LNCaP clone FGC (cell line): ENCODE measurements at regions not wholly inside any gene's neighbourhood (a gene's known extent, or its start where the extent isn't known, plus 50 kb on each side); places are given as distances from the start of the nearest gene placed in this dataset.

Experiments used
- DNase-seq: peaks from one replicate; pipeline ENCODE4 v3.0.0-alpha.2; 2011; ENCODE audit warnings: low read depth
- H3K4me3 ChIP-seq: 2 replicates; pipeline ENCODE4 v1.5.1; 2011; ENCODE audit warnings: mild to moderate bottlenecking, low read depth, low read length, control low read depth
- TF ChIP-seq, protein P1 (sequence below): IDR thresholded peaks from 2 replicates; pipeline ENCODE4 v1.5.1; 2012; ENCODE audit warnings: mild to moderate bottlenecking; ENCODE audit not compliant: control insufficient read depth, insufficient read depth; ENCODE audit errors: extremely low read depth

DNA sequence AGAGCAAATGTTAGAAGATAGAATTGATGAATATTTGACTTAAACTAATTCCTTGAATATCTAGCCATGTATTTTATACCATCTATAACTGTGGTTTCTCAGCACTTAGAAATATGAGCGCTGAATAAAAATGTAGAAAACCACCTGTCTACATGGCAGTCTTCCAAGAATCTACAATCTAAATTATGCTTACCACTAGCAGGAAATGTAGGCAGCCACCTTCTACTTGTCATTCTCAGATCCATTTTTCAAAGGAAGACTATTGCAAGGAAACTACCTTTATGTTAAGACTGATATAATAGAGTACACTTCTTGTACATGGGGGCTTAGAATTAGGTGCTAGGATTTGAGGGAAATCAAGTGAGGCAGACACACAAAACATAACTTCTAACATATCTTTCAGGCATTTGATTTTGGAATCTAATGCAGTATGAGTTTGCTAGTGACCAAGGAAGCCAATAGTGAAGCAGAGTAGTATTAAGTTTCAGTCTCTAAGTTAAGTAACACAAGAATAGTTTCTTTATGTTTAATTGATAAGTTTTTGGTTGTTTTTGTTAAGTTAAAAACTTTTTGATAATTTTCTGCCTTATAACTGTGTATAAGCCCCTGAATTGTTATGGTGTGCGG is 175.9 kb upstream of the ITGA4 start:
- TF ChIP-seq, protein P1, sequence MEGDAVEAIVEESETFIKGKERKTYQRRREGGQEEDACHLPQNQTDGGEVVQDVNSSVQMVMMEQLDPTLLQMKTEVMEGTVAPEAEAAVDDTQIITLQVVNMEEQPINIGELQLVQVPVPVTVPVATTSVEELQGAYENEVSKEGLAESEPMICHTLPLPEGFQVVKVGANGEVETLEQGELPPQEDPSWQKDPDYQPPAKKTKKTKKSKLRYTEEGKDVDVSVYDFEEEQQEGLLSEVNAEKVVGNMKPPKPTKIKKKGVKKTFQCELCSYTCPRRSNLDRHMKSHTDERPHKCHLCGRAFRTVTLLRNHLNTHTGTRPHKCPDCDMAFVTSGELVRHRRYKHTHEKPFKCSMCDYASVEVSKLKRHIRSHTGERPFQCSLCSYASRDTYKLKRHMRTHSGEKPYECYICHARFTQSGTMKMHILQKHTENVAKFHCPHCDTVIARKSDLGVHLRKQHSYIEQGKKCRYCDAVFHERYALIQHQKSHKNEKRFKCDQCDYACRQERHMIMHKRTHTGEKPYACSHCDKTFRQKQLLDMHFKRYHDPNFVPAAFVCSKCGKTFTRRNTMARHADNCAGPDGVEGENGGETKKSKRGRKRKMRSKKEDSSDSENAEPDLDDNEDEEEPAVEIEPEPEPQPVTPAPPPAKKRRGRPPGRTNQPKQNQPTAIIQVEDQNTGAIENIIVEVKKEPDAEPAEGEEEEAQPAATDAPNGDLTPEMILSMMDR: no peak
- DNase-seq: no peak
- H3K4me3 ChIP-seq: no peak overlapping the region

DNA sequence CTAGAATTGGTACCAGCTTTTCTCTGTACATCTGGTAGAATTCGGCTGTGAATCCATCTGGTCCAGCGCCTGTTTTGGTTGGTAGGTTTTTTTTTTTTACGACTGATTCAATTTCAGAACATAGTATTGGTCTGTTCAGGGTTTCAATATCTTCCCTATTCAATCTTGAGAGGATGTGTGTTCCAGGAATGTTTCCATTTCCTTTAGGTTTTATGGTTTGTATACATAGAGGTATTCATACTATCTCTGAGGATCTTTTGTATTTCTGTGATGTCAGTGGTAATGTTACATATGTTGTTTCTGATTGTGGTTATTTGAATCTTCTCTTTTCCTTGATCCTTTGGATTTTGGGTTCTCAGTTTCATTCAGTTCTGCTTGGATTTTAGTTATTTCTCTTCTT is 172.1 kb upstream of the ITGA4 start:
- H3K4me3 ChIP-seq: no peak overlapping the region
- TF ChIP-seq, protein P1: no peak
- no peak for DNase-seq

DNA sequence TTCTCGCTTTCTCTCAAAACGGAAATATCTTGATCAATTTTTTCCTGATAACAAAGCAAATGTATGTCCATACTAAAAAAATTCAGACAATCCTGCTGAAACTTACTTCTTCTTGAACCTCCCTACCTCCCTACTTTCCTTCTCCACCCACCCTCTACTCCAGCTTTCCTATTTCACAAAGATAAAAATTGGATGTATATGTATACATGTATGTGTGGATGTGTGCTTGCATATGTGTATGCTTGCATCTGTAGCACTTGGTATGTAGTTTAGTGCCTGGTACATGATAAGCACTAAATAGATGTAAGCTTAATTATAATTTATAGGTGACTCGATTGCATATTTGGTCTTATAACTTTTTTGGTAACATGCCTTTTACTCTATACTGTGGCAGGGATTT is 167.5 kb upstream of the ITGA4 start:
- no peak overlapping the region for H3K4me3 ChIP-seq
- TF ChIP-seq, protein P1: no peak
- DNase-seq: no peak

DNA sequence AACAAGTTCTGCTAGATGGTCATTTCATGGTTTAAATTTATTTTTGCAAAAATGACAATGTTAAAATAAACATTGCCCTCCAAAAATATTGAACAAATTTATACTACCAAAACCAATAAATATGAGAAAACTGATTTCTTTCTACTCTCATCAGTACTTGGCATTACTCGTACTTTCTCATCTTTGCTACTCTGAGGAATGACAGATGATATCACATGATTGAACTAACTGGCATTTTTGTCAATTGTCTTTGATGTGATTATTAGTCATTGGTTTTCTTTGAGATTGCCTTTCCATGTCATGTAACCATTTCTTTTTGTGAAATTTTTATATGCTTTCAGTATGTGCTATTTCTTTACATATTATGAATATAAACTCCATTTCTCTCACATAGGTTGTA is 167.0 kb upstream of the ITGA4 start:
- TF ChIP-seq, protein P1: no peak
- no peak for DNase-seq

DNA sequence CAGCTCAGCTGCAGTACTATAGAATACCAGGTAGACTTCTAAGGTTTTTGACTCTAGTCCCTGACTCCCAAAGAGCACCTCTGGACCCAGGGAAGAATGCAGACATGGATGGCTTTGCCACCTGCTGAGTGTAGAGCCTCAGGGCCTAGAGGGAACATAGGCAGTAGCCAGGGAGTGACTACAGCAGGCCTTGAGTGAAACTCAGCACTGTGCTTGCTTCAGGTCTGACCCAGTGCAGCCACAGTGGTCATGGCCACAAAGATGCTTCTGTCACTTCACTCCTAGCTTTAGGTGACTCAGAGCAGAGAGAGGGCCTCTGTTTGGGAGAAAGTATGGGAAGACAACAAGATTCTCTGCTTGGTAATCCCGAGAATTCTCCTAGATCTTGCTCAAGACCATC is 162.2 kb upstream of the ITGA4 start:
- H3K4me3 ChIP-seq: no peak overlapping the region
- TF ChIP-seq, protein P1: no peak
- no peak for DNase-seq

More for the DNA sequence above, 167.0 kb upstream of the ITGA4 start:
- no peak overlapping the region for H3K4me3 ChIP-seq

DNA sequence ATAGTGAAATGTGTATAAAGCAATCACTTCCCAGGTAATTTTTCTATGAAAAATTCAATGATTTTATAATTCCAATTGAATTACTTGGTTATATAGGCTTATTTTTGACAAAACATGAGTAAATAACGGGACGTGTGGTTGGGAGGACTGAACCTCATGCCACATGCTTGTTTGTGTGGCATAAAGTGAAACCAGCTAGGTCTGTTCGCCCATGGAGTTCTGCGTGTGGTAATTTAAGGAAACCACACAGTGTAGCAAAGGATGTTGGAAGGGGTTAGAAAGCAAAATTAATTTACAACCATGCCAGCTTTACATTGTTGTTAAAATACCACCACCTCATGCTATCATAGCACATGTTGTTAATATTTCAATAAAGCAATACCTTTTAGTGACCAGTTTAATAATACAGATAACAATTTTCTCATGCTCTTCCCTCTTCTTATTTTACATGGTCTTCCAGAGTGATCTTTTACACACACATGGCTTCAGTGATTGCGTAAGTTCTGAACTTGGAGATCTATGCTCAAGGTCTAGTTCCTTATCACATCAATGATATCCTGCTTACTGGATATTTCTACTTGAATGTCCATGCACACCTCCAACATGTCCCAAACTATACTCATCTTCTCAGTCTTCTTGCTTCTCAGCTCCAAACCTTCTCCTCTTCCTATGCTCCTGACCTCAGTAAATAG is 156.4 kb upstream of the ITGA4 start:
- H3K4me3 ChIP-seq: no peak overlapping the region
- DNase-seq: no peak
- TF ChIP-seq, protein P1: no peak
